ENCODE measurements at regions not wholly inside any gene's neighbourhood (a gene's known extent, or its start where the extent isn't known, plus 50 kb on each side); places are given as distances from the start of the nearest gene placed in this dataset.

DNA sequence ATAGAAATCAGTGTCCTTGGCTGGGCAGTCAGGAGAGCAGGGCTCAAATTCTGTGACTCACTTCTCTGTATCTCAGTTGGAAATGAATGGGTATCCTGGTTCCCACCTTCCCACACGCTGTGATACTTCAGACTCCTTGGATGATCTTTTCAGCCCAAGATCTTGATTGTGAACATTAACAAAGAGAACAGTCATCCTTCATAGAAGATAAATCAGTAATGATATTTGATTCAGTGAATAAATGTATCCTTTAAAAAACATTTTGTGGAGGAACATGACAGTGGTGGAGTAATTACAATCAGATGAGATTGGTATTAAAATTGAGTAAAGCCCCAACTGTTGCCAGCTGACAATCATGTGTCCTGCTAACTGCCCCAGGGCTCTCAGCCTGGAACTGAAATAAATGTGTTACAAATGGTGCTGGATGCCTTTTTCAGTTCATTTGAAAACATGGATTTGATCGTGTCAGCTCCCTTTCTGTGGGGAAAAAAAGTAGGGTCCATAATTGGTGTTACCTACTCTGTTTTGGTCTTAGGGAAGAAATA lies 72.9 kb upstream of the OR5AN1 start:
- intact Hi-C loops (cut with DNase I, micrococcal nuclease): loop anchor here in 1 of 2 donors (10.0 kb wide), 1 partner anchor 121 kb away; no protein-coding TSS in a partner anchor
- TF ChIP-seq CTCF (IDR thresholded peaks at IDR 0.05): no peak

GRCh38 chr11:59284773-59285129 lies 72.0 kb upstream of the MPEG1 start:
- H3K4me3 ChIP-seq: no peak overlapping the region
- H3K9me3 ChIP-seq: no peaks in the 10 kb centered on the region
- ATAC-seq: no peak
- intact Hi-C loops (cut with DNase I, micrococcal nuclease): loop anchor here in 1 of 2 donors (10.0 kb wide), 1 partner anchor 120 kb away; no protein-coding TSS in a partner anchor
- H3K4me1 ChIP-seq (ENCODE audit: low read depth): no peaks in the 10 kb centered on the region
- no peak for TF ChIP-seq CTCF (IDR thresholded peaks at IDR 0.05)
- no peak for DNase-seq
- no peaks in the 10 kb centered on the region for H3K36me3 ChIP-seq (ENCODE audit: low read depth)

More for the DNA sequence above, 72.9 kb upstream of the OR5AN1 start:
- H3K9me3 ChIP-seq: no peaks in the 10 kb centered on the region
- no peaks in the 10 kb centered on the region for H3K36me3 ChIP-seq (ENCODE audit: low read depth)
- ATAC-seq (no peak), DNase-seq (no peak)
- no peaks in the 10 kb centered on the region for H3K4me1 ChIP-seq (ENCODE audit: low read depth)
- H3K4me3 ChIP-seq: no peak overlapping the region

DNA sequence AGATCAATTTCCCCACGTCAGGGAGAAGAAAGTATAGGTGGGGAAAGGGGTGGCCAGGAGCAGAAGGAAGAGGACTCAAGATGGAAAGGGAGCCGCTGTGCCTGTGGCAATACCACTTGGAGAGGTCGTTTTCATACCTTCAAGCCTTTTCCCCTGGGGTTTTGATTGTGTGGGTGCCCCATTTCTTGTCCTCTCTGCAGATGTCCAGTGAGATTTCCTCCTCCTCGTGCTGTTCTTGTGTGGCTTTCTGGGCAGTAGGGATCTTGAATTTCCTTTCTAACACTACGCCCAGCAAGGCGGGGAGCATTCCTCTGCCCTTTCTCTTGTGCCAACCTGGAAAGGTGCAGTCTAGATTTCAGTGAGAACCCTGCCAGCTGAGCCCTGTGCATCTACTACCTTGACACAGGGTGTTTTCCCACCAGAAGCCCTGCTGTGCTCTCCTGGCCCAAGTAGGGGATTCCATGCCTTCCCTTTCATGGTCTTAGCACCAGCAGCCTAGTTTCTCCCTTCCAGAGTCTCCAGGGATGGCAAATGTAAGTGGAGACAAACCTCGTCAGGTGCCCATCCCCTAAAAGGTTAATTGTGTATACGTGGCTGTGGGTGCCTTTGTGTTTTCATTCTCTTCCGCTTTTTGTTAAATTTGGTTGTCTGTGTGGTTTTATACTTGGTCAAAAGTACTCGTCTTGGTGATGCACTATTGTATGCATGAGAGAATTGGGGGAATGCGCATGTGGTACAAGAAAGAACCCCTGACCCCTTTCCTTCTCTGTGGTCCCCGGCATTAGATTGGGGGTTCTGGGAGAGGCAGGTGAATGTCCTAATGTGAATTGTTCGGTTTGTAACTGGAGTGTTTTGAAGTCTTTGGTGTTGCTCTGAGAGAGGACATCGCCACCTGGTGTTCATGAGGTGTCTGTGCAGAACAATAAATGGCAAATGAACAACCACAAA lies 71.4 kb upstream of the MPEG1 start:
- DNase-seq: peak in 1 of 3 donors; percentile 64
- intact Hi-C loops (cut with DNase I, micrococcal nuclease): loop anchor here in 1 of 2 donors (2.0 to 10.0 kb wide), 2 partner anchors 19 to 119 kb away; no protein-coding TSS in a partner anchor
- Histone ChIP-seq H3K4me1 (ENCODE audit: low read depth) (no peaks in the 10 kb centered on the region), H3K36me3 (ENCODE audit: low read depth) (no peaks in the 10 kb centered on the region), H3K9me3 (no peaks in the 10 kb centered on the region), H3K4me3 (no peak overlapping the region)
- TF ChIP-seq CTCF (IDR thresholded peaks at IDR 0.05): peak; percentile 71
- ATAC-seq: peak; percentile 89

- DNase-seq (no peak), ATAC-seq (no peak)
- Histone ChIP-seq H3K36me3 (ENCODE audit: low read depth) (no peaks in the 10 kb centered on the region), H3K4me1 (ENCODE audit: low read depth) (no peaks in the 10 kb centered on the region), H3K4me3 (no peak overlapping the region), H3K9me3 (no peaks in the 10 kb centered on the region)
- no peak for TF ChIP-seq CTCF (IDR thresholded peaks at IDR 0.05)
- intact Hi-C loops (cut with DNase I, micrococcal nuclease): loop anchor here in 1 of 2 donors (2.0 to 10.0 kb wide), 2 partner anchors 19 to 119 kb away; no protein-coding TSS in a partner anchor
Observed at GRCh38 chr11:59283311-59283710, 70.6 kb upstream of the MPEG1 start.

- no peak for TF ChIP-seq CTCF (IDR thresholded peaks at IDR 0.05)
- DNase-seq (no peak), ATAC-seq (peak; percentile 47)
- Histone ChIP-seq H3K36me3 (ENCODE audit: low read depth) (no peaks in the 10 kb centered on the region), H3K9me3 (no peaks in the 10 kb centered on the region), H3K4me3 (no peak overlapping the region), H3K4me1 (ENCODE audit: low read depth) (no peaks in the 10 kb centered on the region)
- intact Hi-C loops (cut with DNase I, micrococcal nuclease): loop anchor here in 1 of 2 donors (10.0 kb wide), 1 partner anchor 116 kb away; no protein-coding TSS in a partner anchor
Observed at GRCh38 chr11:59281177-59281576, 68.5 kb upstream of the MPEG1 start.

All from mucosa of descending colon (tissue), 3 donors.